DND-41 (cell line): ENCODE measurements at regions not wholly inside any gene's neighbourhood (a gene's known extent, or its start where the extent isn't known, plus 50 kb on each side); places are given as distances from the start of the nearest gene placed in this dataset.

Experiments
- EZH2 ChIP-seq: IDR thresholded peaks from 3 replicates; pipeline ENCODE4 v1.6.1; 2012; ENCODE audit warnings: borderline replicate concordance, low read depth, mild to moderate bottlenecking, moderate library complexity, low read length, inconsistent platforms; ENCODE audit not compliant: severe bottlenecking
- TF ChIP-seq, protein P1 (sequence below): IDR thresholded peaks from 2 replicates; pipeline ENCODE4 v1.5.1; 2012; ENCODE audit warnings: borderline replicate concordance, low read length, moderate library complexity, mild to moderate bottlenecking; ENCODE audit not compliant: poor library complexity, severe bottlenecking; ENCODE audit errors: extremely low read depth

DNA sequence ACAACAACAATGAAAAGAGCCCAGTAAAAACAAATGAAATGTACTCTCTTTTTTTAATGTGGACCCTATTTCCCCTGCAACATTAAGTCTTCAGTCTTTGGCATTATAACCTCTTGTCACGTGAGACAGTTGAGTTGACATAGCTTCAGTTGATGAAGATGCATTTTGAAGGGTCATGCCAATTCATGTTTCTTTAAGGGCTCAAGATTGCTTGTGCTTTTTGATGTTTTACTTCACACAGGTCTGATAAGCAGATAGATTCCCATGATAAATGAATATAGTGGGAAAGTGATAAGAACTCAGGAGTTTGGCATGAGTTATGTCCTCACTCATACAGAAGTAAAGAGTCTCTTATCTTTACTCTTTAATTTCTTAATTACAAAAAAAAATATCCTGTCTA is 229.4 kb downstream of the SNCAIP start:
- no peak for TF ChIP-seq EZH2
- TF ChIP-seq, protein P1, sequence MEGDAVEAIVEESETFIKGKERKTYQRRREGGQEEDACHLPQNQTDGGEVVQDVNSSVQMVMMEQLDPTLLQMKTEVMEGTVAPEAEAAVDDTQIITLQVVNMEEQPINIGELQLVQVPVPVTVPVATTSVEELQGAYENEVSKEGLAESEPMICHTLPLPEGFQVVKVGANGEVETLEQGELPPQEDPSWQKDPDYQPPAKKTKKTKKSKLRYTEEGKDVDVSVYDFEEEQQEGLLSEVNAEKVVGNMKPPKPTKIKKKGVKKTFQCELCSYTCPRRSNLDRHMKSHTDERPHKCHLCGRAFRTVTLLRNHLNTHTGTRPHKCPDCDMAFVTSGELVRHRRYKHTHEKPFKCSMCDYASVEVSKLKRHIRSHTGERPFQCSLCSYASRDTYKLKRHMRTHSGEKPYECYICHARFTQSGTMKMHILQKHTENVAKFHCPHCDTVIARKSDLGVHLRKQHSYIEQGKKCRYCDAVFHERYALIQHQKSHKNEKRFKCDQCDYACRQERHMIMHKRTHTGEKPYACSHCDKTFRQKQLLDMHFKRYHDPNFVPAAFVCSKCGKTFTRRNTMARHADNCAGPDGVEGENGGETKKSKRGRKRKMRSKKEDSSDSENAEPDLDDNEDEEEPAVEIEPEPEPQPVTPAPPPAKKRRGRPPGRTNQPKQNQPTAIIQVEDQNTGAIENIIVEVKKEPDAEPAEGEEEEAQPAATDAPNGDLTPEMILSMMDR, result no peak
